ENCODE measurements at regions not wholly inside any gene's neighbourhood (a gene's known extent, or its start where the extent isn't known, plus 50 kb on each side); places are given as distances from the start of the nearest gene placed in this dataset.

GRCh38 chr4:100103671-100104070, 86.6 kb downstream of the DDIT4L start:
- TF ChIP-seq CTCF (conservative IDR thresholded peaks at IDR 0.05) (no peak), ZFX (IDR thresholded peaks at IDR 0.05) (no peak)

Data from C4-2B (cell line).